Colon (tissue), 2 donors: ENCODE measurements at regions not wholly inside any gene's neighbourhood (a gene's known extent, or its start where the extent isn't known, plus 50 kb on each side); places are given as distances from the start of the nearest gene placed in this dataset.

Source experiments
- FAIRE-seq: peaks from 2 replicates; lab custom pipeline; 2012; peaks lifted over from hg19 to GRCh38; lab: Jason Lieb, UNC
- donor health status: control.
- donor health status: control.

DNA sequence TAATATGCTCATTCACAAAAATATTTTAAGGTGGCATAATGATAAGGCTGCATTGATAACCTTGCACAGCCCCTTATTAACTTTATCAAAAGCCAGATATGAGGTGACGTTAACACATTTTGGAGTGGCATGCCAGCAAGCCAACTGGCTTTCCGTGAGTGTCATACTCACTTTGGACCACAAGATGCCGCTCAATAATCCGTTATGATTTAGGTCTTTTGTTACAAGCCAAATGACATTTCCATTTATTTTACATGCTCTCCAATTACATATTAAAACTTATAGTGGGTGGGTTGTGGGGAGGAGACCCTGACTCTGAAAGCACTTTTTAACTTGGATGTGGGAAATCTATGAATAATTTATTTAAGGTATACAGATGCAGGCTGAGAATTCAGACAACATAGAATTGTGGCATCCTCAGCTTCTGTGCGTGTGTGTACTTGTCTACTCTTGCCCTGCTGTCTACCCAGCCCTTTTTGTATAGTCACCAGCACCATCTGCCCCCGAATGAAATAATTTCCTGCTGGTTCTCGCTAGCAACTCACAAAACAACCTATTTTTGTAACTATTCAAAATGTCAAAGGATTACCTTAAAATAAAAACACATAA lies 305.1 kb downstream of the PSAT1 start:
- no peak for FAIRE-seq

GRCh38 chr9:78605041-78606000 lies 308.4 kb downstream of the PSAT1 start:
- FAIRE-seq: no peak

GRCh38 chr9:78606001-78606379 lies 309.1 kb downstream of the PSAT1 start:
- FAIRE-seq: no peak

GRCh38 chr9:78607853-78608252 lies 310.9 kb downstream of the PSAT1 start:
- no peak for FAIRE-seq

- FAIRE-seq: no peak
These were observed 312.5 kb downstream of the PSAT1 start for GRCh38 chr9:78609450-78609849.

DNA sequence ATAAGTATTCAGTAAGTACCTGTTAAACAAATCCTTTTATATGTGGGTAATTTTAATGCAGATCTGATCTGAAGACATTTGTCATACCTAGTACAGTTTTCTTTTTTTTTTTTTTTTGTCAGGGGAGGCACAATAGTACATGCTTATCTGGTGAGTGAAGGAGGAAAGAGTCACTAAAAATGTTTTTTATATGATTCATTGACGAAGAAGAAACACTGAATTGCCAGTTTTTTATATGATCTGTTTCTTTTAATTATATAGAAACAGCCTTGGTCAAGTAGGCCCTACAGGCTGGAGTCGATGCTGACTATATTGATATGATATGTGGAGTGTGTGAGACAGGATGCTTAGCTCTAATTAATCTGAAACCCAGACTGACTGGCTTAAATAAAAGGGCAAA lies 315.2 kb downstream of the PSAT1 start:
- no peak for FAIRE-seq

- no peak for FAIRE-seq
These were observed 316.1 kb downstream of the PSAT1 start for GRCh38 chr9:78613006-78613405.

- FAIRE-seq: no peak
These were observed 318.0 kb downstream of the PSAT1 start for GRCh38 chr9:78614892-78615291.

- FAIRE-seq: no peak
These were observed 318.4 kb downstream of the PSAT1 start for GRCh38 chr9:78615372-78615771.

GRCh38 chr9:78618735-78619134 lies 321.8 kb downstream of the PSAT1 start:
- no peak for FAIRE-seq

GRCh38 chr9:78620303-78620702 lies 323.4 kb downstream of the PSAT1 start:
- FAIRE-seq: no peak

- no peak for FAIRE-seq
These were observed 323.8 kb downstream of the PSAT1 start for GRCh38 chr9:78620764-78621163.

DNA sequence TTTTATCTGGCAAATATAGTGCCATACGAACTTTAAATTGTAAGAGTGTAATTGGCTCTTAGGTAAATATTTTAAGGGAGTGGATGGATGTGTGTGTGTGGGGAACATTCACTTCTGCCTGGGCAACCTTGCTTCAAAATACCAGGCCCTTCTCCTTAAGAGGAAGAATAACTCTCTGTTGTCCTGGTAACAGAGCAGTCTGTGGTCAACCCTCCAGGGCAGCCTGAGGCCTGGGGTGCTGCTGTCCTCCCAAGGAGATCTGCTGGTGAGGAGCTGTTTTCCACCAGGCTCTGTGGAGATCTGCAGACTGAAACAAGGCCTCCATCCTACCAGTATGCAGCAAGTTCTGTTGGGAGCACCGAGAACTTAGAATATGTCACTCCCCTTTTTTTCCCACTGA lies 325.2 kb downstream of the PSAT1 start:
- no peak for FAIRE-seq

DNA sequence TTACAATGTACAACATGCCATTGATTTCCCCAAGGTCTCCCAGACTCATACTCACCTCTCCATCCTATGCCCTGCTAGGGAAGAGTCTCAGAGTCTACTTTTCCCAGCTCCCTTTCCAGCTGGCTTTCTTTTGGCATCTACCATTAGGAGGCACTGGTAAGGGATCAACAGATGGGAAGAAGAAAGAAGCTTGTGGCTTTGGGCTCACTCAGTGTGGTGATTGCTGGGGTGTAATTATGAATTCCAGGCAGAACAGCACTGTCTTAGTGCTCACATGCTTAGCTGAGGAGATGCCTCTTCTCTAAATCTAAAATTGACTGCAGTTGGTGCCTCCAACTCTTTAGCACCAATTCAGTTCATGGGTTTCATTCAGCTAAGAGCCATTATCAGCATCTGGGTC lies 330.0 kb downstream of the PSAT1 start:
- FAIRE-seq: no peak

- no peak for FAIRE-seq
These were observed 334.0 kb downstream of the PSAT1 start for GRCh38 chr9:78630966-78631365.

DNA sequence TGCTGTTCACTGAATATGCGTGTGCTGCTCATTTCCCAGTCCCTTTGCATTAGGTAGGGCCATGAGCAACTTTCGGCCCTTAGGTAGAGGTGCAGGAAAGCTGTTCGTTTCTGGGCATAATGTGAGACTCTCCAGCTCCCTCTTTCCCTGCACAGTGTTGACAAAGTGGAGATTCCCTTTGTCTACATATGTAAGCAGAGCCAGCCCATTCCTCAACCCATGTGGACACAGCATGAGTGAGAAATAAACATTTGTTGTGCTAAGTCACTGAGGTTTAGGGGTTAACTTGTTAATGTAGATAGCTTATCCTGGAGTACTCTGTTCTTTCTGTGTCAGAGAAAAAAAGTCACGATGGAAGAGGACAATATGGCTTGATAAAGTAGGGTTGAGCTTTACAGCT lies 343.8 kb downstream of the PSAT1 start:
- no peak for FAIRE-seq

DNA sequence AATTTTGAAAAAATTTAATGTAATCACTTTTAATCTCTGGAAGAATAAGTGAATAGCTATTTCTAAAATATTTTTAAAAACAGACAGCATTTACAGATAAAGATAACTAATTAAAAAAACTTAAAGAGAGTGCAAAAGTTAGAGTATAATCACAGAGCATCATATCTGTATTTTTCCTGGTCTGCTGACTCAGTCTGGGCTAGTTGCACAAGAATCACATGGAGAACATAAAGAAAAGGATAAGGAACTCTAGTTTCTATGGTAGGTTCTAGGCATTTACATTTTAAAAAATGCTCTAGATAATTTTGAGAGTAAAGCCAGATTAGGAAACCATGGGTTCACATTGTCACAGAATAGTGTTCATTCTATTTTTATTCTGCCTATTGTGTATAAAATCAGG lies 347.4 kb downstream of the PSAT1 start:
- no peak for FAIRE-seq

DNA sequence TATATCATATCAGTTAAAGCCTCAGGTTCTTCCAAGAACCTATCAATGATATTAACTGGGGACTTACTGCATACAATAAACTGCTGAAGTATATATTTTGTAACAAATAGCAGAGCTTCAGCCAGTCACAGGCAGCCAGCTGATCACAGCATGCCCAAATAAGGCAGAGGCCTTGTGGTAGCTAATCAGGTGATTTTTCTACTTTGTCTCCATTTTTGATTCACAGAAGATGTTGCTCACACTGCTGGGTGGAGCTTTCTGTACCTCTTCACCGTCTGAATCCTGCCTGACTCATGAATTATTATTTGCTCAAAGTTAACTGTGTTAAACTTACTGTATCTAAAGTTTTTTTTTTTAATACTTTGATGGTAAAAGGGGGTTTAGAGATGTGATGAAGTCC lies 357.4 kb downstream of the PSAT1 start:
- no peak for FAIRE-seq

DNA sequence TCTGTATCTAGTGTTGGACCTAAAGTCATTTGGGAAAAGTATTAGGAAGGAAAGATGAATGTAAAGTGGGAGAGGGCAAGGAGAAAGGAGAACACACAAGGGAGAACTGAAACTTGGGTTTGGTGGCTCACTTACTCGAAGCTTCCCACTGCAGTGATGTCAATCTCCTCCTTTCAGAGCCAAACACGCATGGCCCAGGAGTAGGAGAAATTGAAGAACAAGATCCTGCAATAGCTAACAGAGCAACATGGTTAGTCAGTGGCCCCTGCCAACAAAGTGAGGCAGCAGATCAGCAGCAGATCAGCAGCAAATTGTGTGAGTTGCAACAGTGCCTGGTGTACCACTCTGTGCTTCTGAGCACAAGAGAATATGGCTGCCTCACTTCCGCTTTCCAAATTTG lies 366.4 kb downstream of the PSAT1 start:
- FAIRE-seq: no peak

DNA sequence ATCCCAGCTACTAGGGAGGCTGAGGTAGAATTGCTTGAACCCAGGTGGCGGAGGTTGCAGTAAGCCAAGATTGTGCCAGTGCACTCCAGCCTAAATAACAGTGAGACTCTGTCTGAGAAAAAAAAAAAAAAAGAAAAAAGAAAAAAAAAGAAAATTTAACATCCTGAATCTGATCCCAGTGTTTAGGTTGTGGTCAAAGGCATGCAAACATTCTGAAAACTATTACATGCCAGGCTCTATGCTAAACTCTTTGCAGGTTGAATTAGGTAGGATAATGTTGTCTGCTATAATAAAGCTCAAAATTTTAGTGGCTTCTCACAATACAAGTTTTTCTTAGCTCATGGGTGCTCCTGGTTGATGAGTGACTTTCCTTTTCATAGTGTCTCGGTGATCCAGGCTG lies 367.4 kb downstream of the PSAT1 start:
- FAIRE-seq: no peak

- FAIRE-seq: no peak
These were observed 370.0 kb downstream of the PSAT1 start for GRCh38 chr9:78666818-78667414.

DNA sequence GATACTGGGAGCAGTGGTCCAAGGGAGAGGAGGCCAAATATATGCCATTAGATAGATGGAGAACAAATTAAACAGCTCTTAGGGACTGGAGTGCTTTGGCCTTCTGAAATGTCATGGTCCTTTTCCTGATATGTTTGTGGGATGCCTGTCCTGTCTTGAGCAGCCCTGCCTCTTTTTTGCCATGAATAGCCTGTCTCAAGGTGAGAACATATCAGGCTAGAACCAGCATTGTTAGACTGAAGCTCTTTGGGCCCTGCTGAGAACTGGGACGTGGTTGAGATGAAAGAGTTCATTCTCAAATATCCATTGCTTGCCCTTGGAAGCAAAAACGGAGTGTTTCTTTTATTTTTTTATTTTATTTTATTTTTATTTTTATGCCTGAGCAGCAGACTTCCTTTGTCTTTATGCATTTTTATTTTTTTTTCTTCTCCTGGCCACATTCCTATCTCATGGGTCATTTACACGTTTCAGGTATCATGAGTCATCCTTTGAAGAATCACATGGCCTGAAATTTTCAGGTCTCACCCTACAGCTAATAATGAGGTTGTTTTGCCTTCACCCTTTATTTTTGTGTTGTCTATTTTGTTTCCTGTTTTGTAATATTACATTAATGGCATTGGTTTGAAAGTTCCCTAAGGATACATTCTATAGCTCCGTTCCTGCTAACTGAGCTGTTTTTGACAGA lies 371.4 kb downstream of the PSAT1 start:
- FAIRE-seq: no peak

- no peak for FAIRE-seq
These were observed 372.7 kb downstream of the PSAT1 start for GRCh38 chr9:78669591-78669990.
